HepG2 (cell line): ENCODE measurements at regions not wholly inside any gene's neighbourhood (a gene's known extent, or its start where the extent isn't known, plus 50 kb on each side); places are given as distances from the start of the nearest gene placed in this dataset.
A peak's percentile ranks its signal among the peaks of the same experiment; 100 is the strongest.

Source experiments
- ATAC-seq: fragments of 200-7000 bp; cut with Tn5 transposase; 3 replicates; pipeline ENCODE4 v1.9.1; 2020; ENCODE audit warnings: mild to moderate bottlenecking, moderate library complexity
- BruUV-seq: library from RNA; stranded (reverse); fragments of 400-500 nt; replicated peaks from 2 replicates; lab custom pipeline; 2021; lab: Mats Ljungman, UMichigan
- CTCF ChIA-PET: fragments of 300-600 bp; formaldehyde crosslinking; extraction: SDS; loops from one replicate; lab custom pipeline; 2021; ENCODE audit warnings: low total read pairs, inconsistent platforms, low intra/inter-chr PET ratio; lab: Yijun Ruan, JAX
- POLR2A ChIA-PET: fragments of 350-600 bp; sonication (Branson Sonifier 250); formaldehyde crosslinking; loops from one replicate; lab custom pipeline; 2020; ENCODE audit warnings: antibody characterized with exemption, inconsistent platforms; lab: Yijun Ruan, JAX
- DNase-seq: peaks from one replicate; pipeline ENCODE4 v3.0.0-alpha.2; 2015; ENCODE audit warnings: low spot score
- FAIRE-seq: peaks from 3 replicates; lab custom pipeline; 2011; peaks lifted over from hg19 to GRCh38; lab: Jason Lieb, UNC
- H2AFZ ChIP-seq: one replicate; pipeline ENCODE4 v1.6.1; 2011; ENCODE audit warnings: low read length, inconsistent platforms
- H3K27ac ChIP-seq: fragments of 300-600 bp; 3 replicates; pipeline ENCODE4 v1.8.0; 2011; ENCODE audit warnings: mixed run types, mild to moderate bottlenecking, mixed read lengths, low read length, inconsistent platforms; ENCODE audit not compliant: insufficient read depth; ENCODE audit errors: extremely low read length
- H3K27me3 ChIP-seq, 2 experiments: fragments of 200-600 bp in 1 of 2; 2 replicates in 1 of 2; 3 replicates in 1 of 2; pipeline versions ENCODE4 v1.6.0 to v1.8.0; 2011; ENCODE audit warnings: low read length in 2 of 2, mild to moderate bottlenecking in 2 of 2, moderate library complexity in 2 of 2, inconsistent platforms in 1 of 2; ENCODE audit not compliant: insufficient read depth in 2 of 2, control insufficient read depth in 1 of 2
- H3K36me3 ChIP-seq, 2 experiments: fragments of 200-600 bp in 1 of 2; replicated peaks in 1 of 2; 2 replicates in 1 of 2; 3 replicates in 1 of 2; pipeline versions ENCODE4 v1.5.1 to v1.8.0; 2011; ENCODE audit warnings: low read length in 2 of 2, inconsistent platforms in 1 of 2; ENCODE audit not compliant: insufficient read depth in 2 of 2, control insufficient read depth in 1 of 2
- H3K4me1 ChIP-seq: 2 replicates; pipeline ENCODE4 v1.5.1; 2012; ENCODE audit warnings: low read length, inconsistent platforms; ENCODE audit not compliant: insufficient read depth
- H3K4me2 ChIP-seq: 2 replicates; pipeline ENCODE4 v1.6.0; 2011; ENCODE audit warnings: low read depth, low read length, inconsistent platforms
- H3K4me3 ChIP-seq, 3 experiments: fragments of 200-600 bp in 1 of 3; sonication (generic), shearing (Covaris generic) in 1 of 3; replicated peaks in 1 of 3; 2 replicates each; pipeline ENCODE4 v1.5.1; 2011 to 2016; ENCODE audit warnings: low read length in 3 of 3, inconsistent platforms in 2 of 3, low read depth in 2 of 3, mild to moderate bottlenecking in 2 of 3, control low read depth in 1 of 3, mixed read lengths in 1 of 3; ENCODE audit not compliant: insufficient read depth in 1 of 3
- H3K79me2 ChIP-seq: one replicate; pipeline ENCODE4 v1.6.1; 2011; ENCODE audit warnings: low read length, inconsistent platforms; ENCODE audit not compliant: insufficient read depth
- H3K9ac ChIP-seq: 2 replicates; pipeline ENCODE4 v1.6.0; 2011; ENCODE audit warnings: mild to moderate bottlenecking, low read depth, low read length, inconsistent platforms; ENCODE audit not compliant: insufficient read depth
- H3K9me3 ChIP-seq: 2 replicates; pipeline ENCODE4 v1.5.1; 2012; ENCODE audit warnings: mild to moderate bottlenecking, low read length
- H4K20me1 ChIP-seq: 2 replicates; pipeline ENCODE4 v1.6.0; 2011; ENCODE audit warnings: inconsistent platforms, mild to moderate bottlenecking, low read length, moderate library complexity; ENCODE audit not compliant: insufficient read depth
- BRCA1 ChIP-seq: sonication (generic); formaldehyde crosslinking; IDR thresholded peaks from 2 replicates; pipeline ENCODE4 v1.4.0; 2020; ENCODE audit warnings: missing genetic modification reagents
- DR1 ChIP-seq: sonication (generic); formaldehyde crosslinking; IDR thresholded peaks from 2 replicates; pipeline ENCODE4 v1.8.0; 2021; ENCODE audit warnings: mild to moderate bottlenecking, missing genetic modification reagents, inconsistent platforms
- FOXC1 ChIP-seq: sonication (generic); formaldehyde crosslinking; IDR thresholded peaks from 2 replicates; pipeline ENCODE4 v1.8.0; 2022; ENCODE audit warnings: mild to moderate bottlenecking, missing genetic modification reagents, borderline replicate concordance
- KLF12 ChIP-seq: sonication (generic); formaldehyde crosslinking; IDR thresholded peaks from 2 replicates; pipeline ENCODE4 v1.4.0; 2020; ENCODE audit warnings: missing genetic modification reagents, borderline replicate concordance
- LRRFIP1 ChIP-seq: sonication (generic); formaldehyde crosslinking; conservative IDR thresholded peaks from 2 replicates; pipeline ENCODE4 v1.4.0; 2020; ENCODE audit warnings: missing genetic modification reagents
- MEF2D ChIP-seq: sonication (generic); formaldehyde crosslinking; IDR thresholded peaks from 2 replicates; pipeline ENCODE4 v1.5.1; 2020; ENCODE audit warnings: mild to moderate bottlenecking, missing genetic modification reagents
- MYC ChIP-seq: sonication (generic); formaldehyde crosslinking; IDR thresholded peaks from 2 replicates; pipeline ENCODE4 v1.9.0; 2021; ENCODE audit warnings: missing genetic modification reagents, borderline replicate concordance
- NCOR1 ChIP-seq: fragments of 200-600 bp; sonication (generic); IDR thresholded peaks from 2 replicates; pipeline ENCODE4 v1.7.0; 2017; ENCODE audit warnings: antibody characterized with exemption, low read length, borderline replicate concordance
- NFE2L2 ChIP-seq: fragments of 150-350 bp; IDR thresholded peaks from 2 replicates; pipeline ENCODE4 v1.6.1; 2014; ENCODE audit warnings: low read length
- NR2F2 ChIP-seq: IDR thresholded peaks from 2 replicates; pipeline ENCODE4 v1.6.1; 2012; ENCODE audit warnings: low read depth, inconsistent platforms, borderline replicate concordance
- ZBTB14 ChIP-seq: sonication (generic); formaldehyde crosslinking; IDR thresholded peaks from 2 replicates; pipeline ENCODE4 v1.4.0; 2020; ENCODE audit warnings: missing genetic modification reagents
- ZNF280B ChIP-seq: sonication (generic); formaldehyde crosslinking; IDR thresholded peaks from 2 replicates; pipeline ENCODE4 v1.5.0; 2020; ENCODE audit warnings: missing genetic modification reagents, mild to moderate bottlenecking, borderline replicate concordance
- WGBS: methylation state at CpG from one replicate; pipeline ENCODE4 v1.1.6; 2017; ENCODE audit warnings: low lambda C conversion rate; 5-methylcytosine and 5-hydroxymethylcytosine counted together
- in situ Hi-C: cut with HindIII; loops from 2 replicates; pipeline ENCODE4 v1.10.0; 2017; ENCODE audit warnings: low pct_unique_long_range_greater_than_20kb; ENCODE audit not compliant: extremely low pct_ligation_motif_present
- intact Hi-C: fragments of 100-400 bp; cut with micrococcal nuclease; formaldehyde crosslinking; loops from one replicate; pipeline ENCODE4 v1.10.0; 2022; ENCODE audit not compliant: unreplicated experiment

GRCh38 chr4:97103252-97103651, 1040.0 kb downstream of the STPG2 start:
- 0% methylated on average over 2 of the region's 2 CpGs for WGBS
- H3K4me2 ChIP-seq = no peak overlapping the region
- H3K27ac ChIP-seq = no peak overlapping the region
- intact Hi-C loops = no loop called here
- FAIRE-seq (no peak), DNase-seq (no peak), ATAC-seq (no peak)
- no peaks in the 10 kb centered on the region for H3K9me3 ChIP-seq
- no peaks in the 10 kb centered on the region for H3K36me3 ChIP-seq
- ChIA-PET POLR2A (no interaction called here), CTCF (no interaction called here)
- no peaks in the 10 kb centered on the region for H3K27me3 ChIP-seq
- in situ Hi-C loops = no loop called here
- no peaks in the 10 kb centered on the region for H3K4me1 ChIP-seq
- H3K4me3 ChIP-seq = no peak overlapping the region
- TF ChIP-seq NFE2L2 = peak; percentile 57
- TF ChIP-seq FOXC1 (CRISPR knock-in tag) = no peak
- H4K20me1 ChIP-seq = no peaks in the 10 kb centered on the region
- no TSS peak for BruUV-seq
- no peak overlapping the region for H2AFZ ChIP-seq
- H3K79me2 ChIP-seq = no peaks in the 10 kb centered on the region
- H3K9ac ChIP-seq = no peak overlapping the region

- no peak overlapping the region for H2AFZ ChIP-seq
- no peak overlapping the region for H3K4me2 ChIP-seq
- no peaks in the 10 kb centered on the region for H3K4me1 ChIP-seq
- in situ Hi-C loops (no loop called here), intact Hi-C loops (no loop called here)
- H4K20me1 ChIP-seq = no peaks in the 10 kb centered on the region
- no peak overlapping the region for H3K27ac ChIP-seq
- H3K36me3 ChIP-seq = no peaks in the 10 kb centered on the region
- no peak overlapping the region for H3K4me3 ChIP-seq
- ChIA-PET POLR2A (no interaction called here), CTCF (no interaction called here)
- 0% methylated on average over 2 of the region's 2 CpGs for WGBS
- no peak overlapping the region for H3K9ac ChIP-seq
- H3K9me3 ChIP-seq = no peaks in the 10 kb centered on the region
- BruUV-seq = no TSS peak
- H3K27me3 ChIP-seq = no peaks in the 10 kb centered on the region
- FAIRE-seq (no peak), ATAC-seq (no peak), DNase-seq (no peak)
- H3K79me2 ChIP-seq = no peaks in the 10 kb centered on the region
- TF ChIP-seq BRCA1 = no peak
- TF ChIP-seq DR1 = no peak
- no peak for TF ChIP-seq NR2F2
- TF ChIP-seq MYC (CRISPR knock-in tag) = no peak
- TF ChIP-seq LRRFIP1 (CRISPR knock-in tag) = no peak
- TF ChIP-seq ZBTB14 (CRISPR knock-in tag) = no peak
- TF ChIP-seq MEF2D (CRISPR knock-in tag) = no peak
- TF ChIP-seq KLF12 = no peak
- TF ChIP-seq ZNF280B (CRISPR knock-in tag) = no peak
- TF ChIP-seq NCOR1 = no peak
- TF ChIP-seq, all 625 proteins: peak for 0
Observed at GRCh38 chr4:97104006-97104405, 1039.3 kb downstream of the STPG2 start.
